ENCODE measurements at regions not wholly inside any gene's neighbourhood (a gene's known extent, or its start where the extent isn't known, plus 50 kb on each side); places are given as distances from the start of the nearest gene placed in this dataset.

DNA sequence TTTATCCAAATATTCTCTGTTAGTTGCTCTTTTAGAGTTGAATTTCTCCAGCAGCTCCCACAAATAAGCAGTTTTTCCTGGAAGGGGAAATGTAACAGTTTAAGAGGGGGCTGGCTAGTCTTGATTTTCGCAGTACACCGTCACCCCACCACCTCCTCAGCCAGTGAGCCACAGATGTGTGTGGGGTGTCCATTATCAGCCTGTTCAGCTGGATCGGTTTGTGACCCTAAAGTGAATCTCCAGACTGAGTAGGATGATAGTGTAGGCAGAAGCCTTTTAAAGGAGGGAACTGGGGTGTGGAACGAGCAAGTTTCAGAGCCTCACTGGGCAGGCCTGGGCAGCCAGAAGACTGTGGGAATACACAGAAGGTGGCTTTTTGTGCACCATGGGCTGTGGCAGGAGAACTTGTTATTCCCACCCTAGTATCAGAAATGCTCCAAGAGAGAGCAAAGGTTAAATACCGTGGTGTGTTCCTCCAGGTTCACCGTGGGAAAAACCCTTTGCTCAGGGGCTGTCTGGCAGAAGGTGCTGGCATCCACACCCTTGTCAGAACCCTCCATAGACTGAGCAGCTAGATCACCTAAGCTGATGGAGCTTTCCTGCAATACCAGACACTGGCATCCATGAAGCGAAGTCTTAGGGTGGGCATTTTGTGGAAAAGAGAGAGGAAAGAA is 230.9 kb upstream of the MOCS1 start:
- FAIRE-seq, result no peak
- intact Hi-C loops (cut with micrococcal nuclease; ENCODE audit: unreplicated experiment), result no loop called here
- POLR2A ChIA-PET, result no interaction called here
- no peak overlapping the region for H3K4me3 ChIP-seq (replicated peaks in 1 of 3; ENCODE audit: insufficient read depth in 1 of 3, low read depth in 2 of 3, low read length in 3 of 3)
- no peaks in the 10 kb centered on the region for H3K27me3 ChIP-seq (ENCODE audit: control insufficient read depth in 1 of 2, insufficient read depth in 2 of 2, low read length in 2 of 2)
- no peak for DNase-seq (ENCODE audit: low spot score)
- H3K9me3 ChIP-seq (ENCODE audit: low read length), result peaks cover 8% of the 10 kb centered on the region; the same call in 1 of the 2 replicates
- H4K20me1 ChIP-seq (ENCODE audit: insufficient read depth, low read length), result no peaks in the 10 kb centered on the region
- no peaks in the 10 kb centered on the region for H3K4me1 ChIP-seq (ENCODE audit: insufficient read depth, low read length)
- 25% methylated on average over 7 of the region's 7 CpGs for WGBS (ENCODE audit: low lambda C conversion rate)
- BruUV-seq (replicated peaks), result no TSS peak
- in situ Hi-C loops (cut with HindIII; ENCODE audit: extremely low pct_ligation_motif_present, low pct_unique_long_range_greater_than_20kb), result no loop called here
- H3K4me2 ChIP-seq (ENCODE audit: low read depth, low read length), result no peak overlapping the region
- CTCF ChIA-PET (ENCODE audit: low intra/inter-chr PET ratio, low total read pairs), result no interaction called here
- H2AFZ ChIP-seq (ENCODE audit: low read length), result no peak overlapping the region
- no peak overlapping the region for H3K27ac ChIP-seq (ENCODE audit: extremely low read length, insufficient read depth, low read length)
- ATAC-seq, result no peak
- no peaks in the 10 kb centered on the region for H3K36me3 ChIP-seq (replicated peaks in 1 of 2; ENCODE audit: control insufficient read depth in 1 of 2, insufficient read depth in 2 of 2, low read length in 2 of 2)
- no peaks in the 10 kb centered on the region for H3K79me2 ChIP-seq (ENCODE audit: insufficient read depth, low read length)
- no peak overlapping the region for H3K9ac ChIP-seq (ENCODE audit: insufficient read depth, low read depth, low read length)
- TF ChIP-seq ZNF788 (CRISPR knock-in tag; IDR thresholded peaks at IDR 0.05; ENCODE audit: borderline replicate concordance) (no peak), ATAD3A (CRISPR knock-in tag; IDR thresholded peaks at IDR 0.05) (no peak), MED8 (CRISPR knock-in tag; IDR thresholded peaks at IDR 0.05; ENCODE audit: insufficient replicate concordance) (no peak), SKI (IDR thresholded peaks at IDR 0.05; ENCODE audit: partially characterized antibody) (no peak), ASH2L (IDR thresholded peaks at IDR 0.05; ENCODE audit: insufficient read length, low read depth, low read length) (no peak), TOE1 (CRISPR knock-in tag; IDR thresholded peaks at IDR 0.05) (no peak), POLR2A (IDR thresholded peaks at IDR 0.05; ENCODE audit: insufficient read depth in 1 of 2, low read depth in 2 of 2, low read length in 2 of 2) (no peak), ZNF615 (CRISPR knock-in tag; IDR thresholded peaks at IDR 0.05; ENCODE audit: borderline replicate concordance) (no peak), EHMT2 (IDR thresholded peaks at IDR 0.05; ENCODE audit: borderline replicate concordance, low read depth, low read length) (no peak), ZNF562 (CRISPR knock-in tag; IDR thresholded peaks at IDR 0.05; ENCODE audit: borderline replicate concordance) (no peak), TSC22D2 (CRISPR knock-in tag; IDR thresholded peaks at IDR 0.05; ENCODE audit: borderline replicate concordance) (no peak)
- TF ChIP-seq, protein P1, sequence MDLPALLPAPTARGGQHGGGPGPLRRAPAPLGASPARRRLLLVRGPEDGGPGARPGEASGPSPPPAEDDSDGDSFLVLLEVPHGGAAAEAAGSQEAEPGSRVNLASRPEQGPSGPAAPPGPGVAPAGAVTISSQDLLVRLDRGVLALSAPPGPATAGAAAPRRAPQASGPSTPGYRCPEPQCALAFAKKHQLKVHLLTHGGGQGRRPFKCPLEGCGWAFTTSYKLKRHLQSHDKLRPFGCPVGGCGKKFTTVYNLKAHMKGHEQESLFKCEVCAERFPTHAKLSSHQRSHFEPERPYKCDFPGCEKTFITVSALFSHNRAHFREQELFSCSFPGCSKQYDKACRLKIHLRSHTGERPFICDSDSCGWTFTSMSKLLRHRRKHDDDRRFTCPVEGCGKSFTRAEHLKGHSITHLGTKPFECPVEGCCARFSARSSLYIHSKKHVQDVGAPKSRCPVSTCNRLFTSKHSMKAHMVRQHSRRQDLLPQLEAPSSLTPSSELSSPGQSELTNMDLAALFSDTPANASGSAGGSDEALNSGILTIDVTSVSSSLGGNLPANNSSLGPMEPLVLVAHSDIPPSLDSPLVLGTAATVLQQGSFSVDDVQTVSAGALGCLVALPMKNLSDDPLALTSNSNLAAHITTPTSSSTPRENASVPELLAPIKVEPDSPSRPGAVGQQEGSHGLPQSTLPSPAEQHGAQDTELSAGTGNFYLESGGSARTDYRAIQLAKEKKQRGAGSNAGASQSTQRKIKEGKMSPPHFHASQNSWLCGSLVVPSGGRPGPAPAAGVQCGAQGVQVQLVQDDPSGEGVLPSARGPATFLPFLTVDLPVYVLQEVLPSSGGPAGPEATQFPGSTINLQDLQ (CRISPR knock-in tag; IDR thresholded peaks at IDR 0.05), result no peak
- TF ChIP-seq, protein P2, sequence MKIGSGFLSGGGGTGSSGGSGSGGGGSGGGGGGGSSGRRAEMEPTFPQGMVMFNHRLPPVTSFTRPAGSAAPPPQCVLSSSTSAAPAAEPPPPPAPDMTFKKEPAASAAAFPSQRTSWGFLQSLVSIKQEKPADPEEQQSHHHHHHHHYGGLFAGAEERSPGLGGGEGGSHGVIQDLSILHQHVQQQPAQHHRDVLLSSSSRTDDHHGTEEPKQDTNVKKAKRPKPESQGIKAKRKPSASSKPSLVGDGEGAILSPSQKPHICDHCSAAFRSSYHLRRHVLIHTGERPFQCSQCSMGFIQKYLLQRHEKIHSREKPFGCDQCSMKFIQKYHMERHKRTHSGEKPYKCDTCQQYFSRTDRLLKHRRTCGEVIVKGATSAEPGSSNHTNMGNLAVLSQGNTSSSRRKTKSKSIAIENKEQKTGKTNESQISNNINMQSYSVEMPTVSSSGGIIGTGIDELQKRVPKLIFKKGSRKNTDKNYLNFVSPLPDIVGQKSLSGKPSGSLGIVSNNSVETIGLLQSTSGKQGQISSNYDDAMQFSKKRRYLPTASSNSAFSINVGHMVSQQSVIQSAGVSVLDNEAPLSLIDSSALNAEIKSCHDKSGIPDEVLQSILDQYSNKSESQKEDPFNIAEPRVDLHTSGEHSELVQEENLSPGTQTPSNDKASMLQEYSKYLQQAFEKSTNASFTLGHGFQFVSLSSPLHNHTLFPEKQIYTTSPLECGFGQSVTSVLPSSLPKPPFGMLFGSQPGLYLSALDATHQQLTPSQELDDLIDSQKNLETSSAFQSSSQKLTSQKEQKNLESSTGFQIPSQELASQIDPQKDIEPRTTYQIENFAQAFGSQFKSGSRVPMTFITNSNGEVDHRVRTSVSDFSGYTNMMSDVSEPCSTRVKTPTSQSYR (CRISPR knock-in tag; IDR thresholded peaks at IDR 0.05; ENCODE audit: borderline replicate concordance), result no peak
- TF ChIP-seq, protein P3, sequence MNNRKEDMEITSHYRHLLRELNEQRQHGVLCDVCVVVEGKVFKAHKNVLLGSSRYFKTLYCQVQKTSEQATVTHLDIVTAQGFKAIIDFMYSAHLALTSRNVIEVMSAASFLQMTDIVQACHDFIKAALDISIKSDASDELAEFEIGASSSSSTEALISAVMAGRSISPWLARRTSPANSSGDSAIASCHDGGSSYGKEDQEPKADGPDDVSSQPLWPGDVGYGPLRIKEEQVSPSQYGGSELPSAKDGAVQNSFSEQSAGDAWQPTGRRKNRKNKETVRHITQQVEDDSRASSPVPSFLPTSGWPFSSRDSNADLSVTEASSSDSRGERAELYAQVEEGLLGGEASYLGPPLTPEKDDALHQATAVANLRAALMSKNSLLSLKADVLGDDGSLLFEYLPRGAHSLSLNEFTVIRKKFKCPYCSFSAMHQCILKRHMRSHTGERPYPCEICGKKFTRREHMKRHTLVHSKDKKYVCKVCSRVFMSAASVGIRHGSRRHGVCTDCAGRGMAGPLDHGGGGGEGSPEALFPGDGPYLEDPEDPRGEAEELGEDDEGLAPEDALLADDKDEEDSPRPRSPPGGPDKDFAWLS (CRISPR knock-in tag; IDR thresholded peaks at IDR 0.05; ENCODE audit: borderline replicate concordance), result no peak
